ENCODE measurements at regions not wholly inside any gene's neighbourhood (a gene's known extent, or its start where the extent isn't known, plus 50 kb on each side); places are given as distances from the start of the nearest gene placed in this dataset.

GRCh38 chr12:66739266-66739665, 60.4 kb upstream of the GRIP1 start:
- TF ChIP-seq, protein P1, sequence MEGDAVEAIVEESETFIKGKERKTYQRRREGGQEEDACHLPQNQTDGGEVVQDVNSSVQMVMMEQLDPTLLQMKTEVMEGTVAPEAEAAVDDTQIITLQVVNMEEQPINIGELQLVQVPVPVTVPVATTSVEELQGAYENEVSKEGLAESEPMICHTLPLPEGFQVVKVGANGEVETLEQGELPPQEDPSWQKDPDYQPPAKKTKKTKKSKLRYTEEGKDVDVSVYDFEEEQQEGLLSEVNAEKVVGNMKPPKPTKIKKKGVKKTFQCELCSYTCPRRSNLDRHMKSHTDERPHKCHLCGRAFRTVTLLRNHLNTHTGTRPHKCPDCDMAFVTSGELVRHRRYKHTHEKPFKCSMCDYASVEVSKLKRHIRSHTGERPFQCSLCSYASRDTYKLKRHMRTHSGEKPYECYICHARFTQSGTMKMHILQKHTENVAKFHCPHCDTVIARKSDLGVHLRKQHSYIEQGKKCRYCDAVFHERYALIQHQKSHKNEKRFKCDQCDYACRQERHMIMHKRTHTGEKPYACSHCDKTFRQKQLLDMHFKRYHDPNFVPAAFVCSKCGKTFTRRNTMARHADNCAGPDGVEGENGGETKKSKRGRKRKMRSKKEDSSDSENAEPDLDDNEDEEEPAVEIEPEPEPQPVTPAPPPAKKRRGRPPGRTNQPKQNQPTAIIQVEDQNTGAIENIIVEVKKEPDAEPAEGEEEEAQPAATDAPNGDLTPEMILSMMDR (IDR thresholded peaks at IDR 0.05): no peak
- TF ChIP-seq POLR2A (IDR thresholded peaks at IDR 0.05): no peak
